ENCODE measurements at regions not wholly inside any gene's neighbourhood (a gene's known extent, or its start where the extent isn't known, plus 50 kb on each side); places are given as distances from the start of the nearest gene placed in this dataset.

- H3K36me3 Mint-ChIP-seq (ENCODE audit: unreplicated experiment) = peaks cover 26% of the 10 kb centered on the region
- peaks cover 21% of the 10 kb centered on the region for H3K27me3 Mint-ChIP-seq (ENCODE audit: unreplicated experiment)
- TF ChIP-seq CTCF (IDR thresholded peaks at IDR 0.05; ENCODE audit: partially characterized antibody, unreplicated experiment) = no peak
- DNase-seq = no peak
- H3K4me3 Mint-ChIP-seq (ENCODE audit: unreplicated experiment) = no peak overlapping the region
- H3K9me3 Mint-ChIP-seq (ENCODE audit: unreplicated experiment) = peaks cover 19% of the 10 kb centered on the region
- no peak overlapping the region for H3K27ac Mint-ChIP-seq (ENCODE audit: unreplicated experiment)
- H3K4me1 Mint-ChIP-seq (ENCODE audit: low read depth, unreplicated experiment) = peaks cover 29% of the 10 kb centered on the region
Measured at GRCh38 chr15:31481142-31481541, 154.5 kb downstream of the KLF13 start.

GRCh38 chr15:31482122-31482922 lies 155.7 kb downstream of the KLF13 start:
- DNase-seq = no peak
- Mint-ChIP-seq H3K36me3 (ENCODE audit: unreplicated experiment) (peaks cover 26% of the 10 kb centered on the region), H3K27ac (ENCODE audit: unreplicated experiment) (no peak overlapping the region), H3K9me3 (ENCODE audit: unreplicated experiment) (peaks cover 19% of the 10 kb centered on the region), H3K4me1 (ENCODE audit: low read depth, unreplicated experiment) (peaks cover 29% of the 10 kb centered on the region), H3K4me3 (ENCODE audit: unreplicated experiment) (peak overlapping the region; percentile 77), H3K27me3 (ENCODE audit: unreplicated experiment) (peaks cover 21% of the 10 kb centered on the region)
- TF ChIP-seq CTCF (IDR thresholded peaks at IDR 0.05; ENCODE audit: partially characterized antibody, unreplicated experiment) = no peak

- no peak for TF ChIP-seq CTCF (IDR thresholded peaks at IDR 0.05; ENCODE audit: partially characterized antibody, unreplicated experiment)
- Mint-ChIP-seq H3K36me3 (ENCODE audit: unreplicated experiment) (peaks cover 19% of the 10 kb centered on the region), H3K9me3 (ENCODE audit: unreplicated experiment) (peaks cover 16% of the 10 kb centered on the region), H3K27me3 (ENCODE audit: unreplicated experiment) (peaks cover 20% of the 10 kb centered on the region), H3K4me3 (ENCODE audit: unreplicated experiment) (peak overlapping the region; percentile 77), H3K4me1 (ENCODE audit: low read depth, unreplicated experiment) (peaks cover 29% of the 10 kb centered on the region), H3K27ac (ENCODE audit: unreplicated experiment) (no peak overlapping the region)
- DNase-seq = no peak
Measured at GRCh38 chr15:31483053-31483985, 156.7 kb downstream of the KLF13 start.

- H3K27ac Mint-ChIP-seq (ENCODE audit: unreplicated experiment) = no peak overlapping the region
- DNase-seq = no peak
- peaks cover 19% of the 10 kb centered on the region for H3K36me3 Mint-ChIP-seq (ENCODE audit: unreplicated experiment)
- H3K4me3 Mint-ChIP-seq (ENCODE audit: unreplicated experiment) = peak overlapping the region; percentile 55
- H3K27me3 Mint-ChIP-seq (ENCODE audit: unreplicated experiment) = peaks cover 21% of the 10 kb centered on the region
- H3K9me3 Mint-ChIP-seq (ENCODE audit: unreplicated experiment) = peaks cover 16% of the 10 kb centered on the region
- TF ChIP-seq CTCF (IDR thresholded peaks at IDR 0.05; ENCODE audit: partially characterized antibody, unreplicated experiment) = no peak
- peaks cover 28% of the 10 kb centered on the region for H3K4me1 Mint-ChIP-seq (ENCODE audit: low read depth, unreplicated experiment)
Measured at GRCh38 chr15:31483986-31484951, 157.6 kb downstream of the KLF13 start.
